IMR-90 (cell line): ENCODE measurements at regions not wholly inside any gene's neighbourhood (a gene's known extent, or its start where the extent isn't known, plus 50 kb on each side); places are given as distances from the start of the nearest gene placed in this dataset.

Experiments used
- BHLHE40 ChIP-seq: fragments of 150-350 bp; IDR thresholded peaks from 2 replicates; pipeline ENCODE4 v1.6.1; 2016; ENCODE audit warnings: mild to moderate bottlenecking, low read depth, low read length
- CEBPB ChIP-seq: IDR thresholded peaks from 2 replicates; pipeline ENCODE4 v1.6.1; 2012; ENCODE audit warnings: low read depth, low read length, improper control_type of control experiment
- CTCF ChIP-seq: conservative IDR thresholded peaks from 2 replicates; pipeline ENCODE4 v1.5.1; 2012; ENCODE audit warnings: mild to moderate bottlenecking, low read depth, low read length, improper control_type of control experiment
- MAFK ChIP-seq: IDR thresholded peaks from 2 replicates; pipeline ENCODE4 v1.6.1; 2012; ENCODE audit warnings: low read depth, low read length, improper control_type of control experiment
- MAZ ChIP-seq: IDR thresholded peaks from 2 replicates; pipeline ENCODE4 v1.6.1; 2012; ENCODE audit warnings: low read depth, mild to moderate bottlenecking, low read length, improper control_type of control experiment, moderate library complexity, borderline replicate concordance
- MXI1 ChIP-seq: IDR thresholded peaks from 2 replicates; pipeline ENCODE4 v1.6.1; 2012; ENCODE audit warnings: low read depth, mild to moderate bottlenecking, low read length, moderate library complexity, borderline replicate concordance
- POLR2A ChIP-seq: IDR thresholded peaks from 2 replicates; pipeline ENCODE4 v1.6.1; 2012; ENCODE audit warnings: mild to moderate bottlenecking, low read depth, low read length
- RAD21 ChIP-seq: IDR thresholded peaks from 2 replicates; pipeline ENCODE4 v1.6.1; 2012; ENCODE audit warnings: low read length, improper control_type of control experiment
- RCOR1 ChIP-seq: IDR thresholded peaks from 2 replicates; pipeline ENCODE4 v1.6.1; 2012; ENCODE audit warnings: mild to moderate bottlenecking, low read length, improper control_type of control experiment; ENCODE audit not compliant: insufficient replicate concordance
- RFX5 ChIP-seq: IDR thresholded peaks from 2 replicates; pipeline ENCODE4 v1.8.0; 2012; ENCODE audit warnings: low read depth, mild to moderate bottlenecking, low read length, moderate library complexity
- SMC3 ChIP-seq: fragments of 150-350 bp; IDR thresholded peaks from 2 replicates; pipeline ENCODE4 v1.6.1; 2016; ENCODE audit warnings: low read depth, mild to moderate bottlenecking, antibody characterized with exemption, low read length, moderate library complexity
- USF2 ChIP-seq: fragments of 150-350 bp; IDR thresholded peaks from 2 replicates; pipeline ENCODE4 v1.6.1; 2017; ENCODE audit warnings: mild to moderate bottlenecking, antibody characterized with exemption, low read length, low read depth

- TF ChIP-seq CEBPB (no peak), CTCF (no peak), MAFK (no peak), SMC3 (no peak), USF2 (no peak), MXI1 (no peak), POLR2A (no peak), MAZ (no peak), RCOR1 (no peak), RAD21 (no peak), BHLHE40 (no peak), RFX5 (no peak)
Measured at GRCh38 chr15:31523655-31524049, 197.0 kb downstream of the KLF13 start.
